ENCODE measurements at regions not wholly inside any gene's neighbourhood (a gene's known extent, or its start where the extent isn't known, plus 50 kb on each side); places are given as distances from the start of the nearest gene placed in this dataset.
"Not testable (repeated sequence)": the region's sequence is repeated elsewhere in the genome, so short reads cannot be mapped to it uniquely, and the experiment has no call there.

- DNase-seq = no peak
Measured at GRCh38 chr6:140711019-140711613, 1336.7 kb upstream of the CITED2 start.

- DNase-seq = no peak
Measured at GRCh38 chr6:140708441-140708840, 1334.0 kb upstream of the CITED2 start.

DNA sequence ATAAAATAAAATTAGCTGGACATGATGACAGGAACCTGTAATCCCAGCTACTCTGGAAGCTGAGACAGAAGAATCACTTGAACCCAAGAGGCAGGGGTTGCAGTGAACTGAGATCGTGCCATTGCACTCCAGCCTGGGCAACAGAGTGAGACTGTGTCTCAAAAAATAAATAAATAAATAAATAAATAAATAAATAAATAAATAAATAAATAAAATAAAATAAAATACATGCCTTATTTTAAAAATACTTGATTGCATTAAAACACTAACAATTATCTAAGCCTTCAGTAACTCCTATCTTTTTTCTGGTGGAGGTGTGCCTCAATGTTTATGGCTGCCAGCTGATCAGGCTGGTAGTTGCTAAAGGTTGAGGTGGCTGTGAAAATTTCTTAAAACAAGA, 1329.6 kb upstream of the CITED2 start:
- not testable (repeated sequence) for DNase-seq

GRCh38 chr6:140697585-140697984, 1323.1 kb upstream of the CITED2 start:
- DNase-seq = no peak

GRCh38 chr6:140684776-140685550, 1310.5 kb upstream of the CITED2 start:
- DNase-seq = no peak

- DNase-seq = no peak
Measured at GRCh38 chr6:140677781-140678528, 1303.5 kb upstream of the CITED2 start.

- no peak for DNase-seq
Measured at GRCh38 chr6:140671926-140672325, 1297.5 kb upstream of the CITED2 start.

DNA sequence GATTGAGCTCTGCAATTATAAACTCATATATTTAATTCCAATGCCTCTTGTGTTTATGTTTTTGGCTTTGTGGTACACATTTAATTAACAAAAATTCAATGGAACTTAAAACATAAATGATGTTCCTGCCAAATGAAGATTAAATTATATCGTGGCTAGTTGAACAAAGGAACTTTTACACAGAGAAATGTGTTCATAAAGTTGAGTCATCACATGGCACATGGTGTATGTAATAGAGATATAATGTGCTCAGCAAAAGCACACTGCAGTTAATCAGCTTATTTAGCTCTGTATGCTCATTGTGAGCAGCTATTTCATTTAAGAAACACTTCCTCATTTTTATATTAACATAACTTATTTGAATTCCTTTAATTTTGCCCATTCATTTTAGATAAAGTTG, 1295.6 kb upstream of the CITED2 start:
- DNase-seq = no peak

GRCh38 chr6:140669321-140669720, 1294.9 kb upstream of the CITED2 start:
- DNase-seq = no peak

DNA sequence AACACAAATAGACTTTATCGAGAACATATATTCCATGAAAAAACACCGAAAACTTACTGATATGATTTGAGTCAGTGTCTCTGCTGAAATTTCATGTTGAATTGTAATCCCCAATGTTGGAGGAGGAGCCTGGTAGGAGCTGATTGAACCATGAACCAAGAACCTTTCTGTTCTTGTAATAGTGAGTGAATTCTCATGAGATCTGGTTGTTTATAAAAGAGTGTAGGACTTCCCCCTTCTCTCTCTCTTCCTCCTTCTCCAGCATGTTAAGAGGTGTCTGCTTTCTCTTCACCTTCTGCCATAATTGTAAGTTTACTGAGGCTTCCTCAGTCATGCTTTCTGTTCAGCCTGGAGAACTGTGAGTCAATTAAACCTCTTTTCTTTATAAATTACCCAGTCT, 1289.3 kb upstream of the CITED2 start:
- no peak for DNase-seq

DNA sequence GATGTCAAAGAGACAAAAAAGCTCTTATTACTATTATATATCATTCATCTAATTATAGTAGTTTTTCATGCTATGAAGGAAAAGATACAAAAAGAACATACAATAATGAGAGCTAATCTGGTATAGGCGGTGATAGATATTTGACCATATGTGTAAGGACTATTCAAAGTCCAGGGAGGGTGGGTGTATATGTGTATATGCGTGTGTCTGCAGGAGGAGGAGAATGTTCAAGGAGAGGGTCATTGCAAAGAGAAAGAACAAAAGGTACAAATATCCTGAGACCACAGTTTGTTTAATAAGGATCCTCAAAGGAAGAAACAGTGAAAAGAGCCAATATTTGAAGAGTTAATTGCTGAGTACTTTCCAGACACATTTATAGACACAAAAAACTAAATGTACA, 1288.6 kb upstream of the CITED2 start:
- DNase-seq = no peak

DNA sequence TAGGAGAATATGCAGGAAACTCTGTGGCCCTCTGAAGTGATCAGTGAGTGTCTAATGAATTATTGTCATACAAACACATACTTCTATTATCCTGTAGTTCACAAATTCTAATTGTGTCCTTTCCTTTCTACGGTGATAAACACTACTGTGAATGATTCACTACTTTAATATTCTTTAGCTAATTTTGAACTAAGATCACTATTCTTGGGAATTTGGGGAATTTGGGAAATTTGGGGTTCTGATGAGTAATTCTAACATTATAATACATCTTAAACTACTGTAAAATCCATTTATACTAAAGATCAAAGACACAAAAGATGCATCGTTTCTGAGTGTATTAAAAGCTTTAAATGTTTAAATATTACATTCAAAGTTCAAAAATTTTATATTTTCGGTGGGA, 1287.2 kb upstream of the CITED2 start:
- no peak for DNase-seq

GRCh38 chr6:140660295-140660694, 1285.8 kb upstream of the CITED2 start:
- DNase-seq = no peak

DNA sequence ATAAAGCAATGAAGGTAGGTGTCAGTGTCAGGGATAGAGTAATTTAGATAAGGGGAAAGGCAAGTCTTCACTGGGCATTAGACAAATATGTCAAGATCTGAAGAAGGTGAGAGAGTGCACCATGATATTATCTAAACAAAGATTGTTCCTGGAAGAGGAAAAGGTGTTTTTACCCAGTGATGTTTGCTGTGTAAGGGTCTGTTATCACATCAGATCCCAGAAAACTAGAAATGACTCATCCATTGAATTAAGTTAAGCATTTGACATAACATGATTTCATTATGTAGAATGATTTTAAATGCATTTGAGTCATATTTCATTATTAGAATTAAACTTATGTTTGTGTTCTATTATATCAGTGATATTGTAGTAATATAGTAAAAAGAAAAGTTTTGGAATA, 1279.5 kb upstream of the CITED2 start:
- no peak for DNase-seq

DNA sequence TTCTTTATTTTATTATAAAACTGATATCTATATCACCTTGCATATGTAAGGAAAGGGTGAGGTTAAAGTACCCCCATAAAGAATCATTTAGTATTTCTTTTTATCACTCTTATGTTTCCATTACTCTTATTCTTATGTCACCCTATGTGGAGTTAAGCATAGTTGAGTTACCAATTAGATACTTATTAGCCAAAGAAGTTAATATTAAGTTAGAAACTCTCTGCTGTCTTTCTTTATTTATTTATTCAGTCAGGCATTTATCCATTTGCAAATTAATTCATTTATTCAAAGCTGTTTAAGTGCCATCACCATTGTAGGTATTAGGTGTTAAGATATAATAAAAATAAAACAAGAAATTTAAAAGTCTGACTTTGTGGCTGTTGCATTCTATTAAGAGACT, 1279.1 kb upstream of the CITED2 start:
- DNase-seq = no peak

DNA sequence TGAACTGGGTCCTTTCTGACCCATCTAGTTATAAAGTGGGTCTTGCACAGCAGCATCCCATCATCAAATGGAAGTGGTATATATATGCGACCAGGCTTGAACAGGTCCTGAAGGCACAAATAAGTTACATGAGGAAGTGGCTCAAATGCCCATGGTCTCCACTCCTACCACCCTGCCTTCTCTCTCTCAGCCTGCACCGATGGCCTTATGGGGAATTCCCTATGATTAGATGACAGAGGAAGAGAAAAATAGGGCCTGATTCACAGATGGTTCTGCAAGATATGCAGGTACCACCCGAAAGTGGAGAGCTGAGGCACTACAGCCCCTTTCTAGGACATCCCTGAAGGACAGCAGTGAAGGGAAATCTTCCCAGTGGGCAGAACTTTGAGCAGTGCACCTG, 1275.1 kb upstream of the CITED2 start:
- DNase-seq = not testable (repeated sequence)

DNA sequence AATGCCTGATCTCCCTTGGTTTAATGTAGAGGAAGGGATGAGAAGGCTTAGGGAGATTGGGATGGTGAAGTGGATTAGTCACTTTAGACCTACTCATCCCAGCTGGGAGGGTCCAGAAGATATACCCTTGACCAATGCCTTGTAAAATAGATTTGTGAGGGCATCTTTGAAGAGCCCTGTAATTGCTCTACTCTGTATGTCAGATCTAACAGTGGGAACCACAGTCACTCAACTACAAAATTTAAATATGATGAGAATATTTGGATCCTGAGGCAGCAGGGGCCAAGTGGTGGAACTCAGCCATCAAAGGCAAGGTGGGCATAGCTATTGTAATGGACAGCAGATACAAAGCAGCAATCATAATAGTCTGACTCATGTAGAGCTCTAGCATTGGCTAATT, 1272.9 kb upstream of the CITED2 start:
- DNase-seq = not testable (repeated sequence)

GRCh38 chr6:140644017-140644416, 1269.6 kb upstream of the CITED2 start:
- DNase-seq = no peak

GRCh38 chr6:140641412-140641811, 1267.0 kb upstream of the CITED2 start:
- no peak for DNase-seq

DNA sequence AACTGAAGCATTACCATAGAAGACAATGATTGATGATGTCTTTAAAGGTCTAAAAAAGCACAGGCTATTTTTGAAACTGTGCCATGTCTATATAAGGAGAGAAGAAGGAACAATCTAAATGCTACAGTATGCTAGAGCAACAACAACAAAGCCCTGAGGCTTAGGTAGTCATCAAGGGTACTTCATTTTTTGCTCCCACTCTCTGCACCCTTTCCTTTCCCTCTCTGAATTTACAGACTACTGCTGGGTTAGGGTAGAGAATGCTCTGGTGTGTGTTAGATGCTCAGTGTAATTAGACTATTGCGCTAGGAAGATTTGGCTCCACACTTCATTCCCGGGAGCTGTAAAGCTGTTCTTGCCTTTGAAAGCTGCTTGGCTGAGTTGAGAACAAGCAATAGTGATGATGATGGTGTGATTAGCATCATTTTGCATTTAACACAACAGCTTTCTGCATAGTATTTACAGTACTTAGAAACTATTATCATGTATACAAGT, 1262.5 kb upstream of the CITED2 start:
- DNase-seq = no peak

GRCh38 chr6:140636271-140636907, 1261.9 kb upstream of the CITED2 start:
- DNase-seq = no peak

DNA sequence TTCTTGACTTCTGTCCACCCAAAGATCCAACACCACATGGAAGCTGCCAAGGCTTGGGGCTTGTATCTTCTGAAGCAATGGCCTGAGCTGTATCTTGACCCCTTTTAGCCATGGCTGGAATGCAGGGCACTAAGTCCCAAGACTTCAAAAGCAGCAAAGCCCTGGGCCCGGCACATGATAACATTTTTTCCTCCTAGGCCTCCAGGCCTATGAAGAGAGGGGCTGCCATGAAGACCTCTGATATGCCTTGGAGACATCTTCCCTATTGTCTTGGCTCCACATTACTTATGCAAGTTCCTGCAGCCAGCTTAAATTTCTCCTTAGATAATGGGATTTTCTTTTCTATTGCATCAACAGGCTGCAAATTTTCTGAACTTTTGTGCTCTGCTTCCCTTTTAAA, 1252.6 kb upstream of the CITED2 start:
- no peak for DNase-seq

DNA sequence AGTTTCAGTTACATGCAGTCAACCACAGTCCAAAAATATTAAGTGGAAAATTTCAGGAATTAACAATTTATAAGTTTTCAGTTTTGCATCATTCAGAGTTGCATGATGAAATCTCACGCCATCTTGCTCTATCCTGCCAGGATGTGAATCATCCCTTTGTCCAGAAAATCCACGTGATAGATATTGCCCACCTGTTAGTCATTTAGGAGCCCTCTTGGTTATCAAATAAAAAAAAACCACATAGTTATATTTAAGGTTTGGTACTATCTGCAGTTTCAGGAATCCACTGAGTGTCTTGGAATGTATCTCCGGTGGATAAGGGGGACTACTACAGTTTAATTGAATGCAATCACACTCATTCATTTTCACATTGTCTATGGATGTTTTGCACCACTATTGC, 1249.0 kb upstream of the CITED2 start:
- DNase-seq = no peak

All from NCI-H446 treated with DMSO at 0.1 percent for 48 hours (cell line).